Renal cortex interstitium (tissue), 11 donors: ENCODE measurements at regions not wholly inside any gene's neighbourhood (a gene's known extent, or its start where the extent isn't known, plus 50 kb on each side); places are given as distances from the start of the nearest gene placed in this dataset.
"Not testable (repeated sequence)": the region's sequence is repeated elsewhere in the genome, so short reads cannot be mapped to it uniquely, and the experiment has no call there.

ENCODE experiments used
- DNase-seq, 11 donors: peaks; one replicate each; pipeline ENCODE4 v3.0.0-alpha.2; 2013; ENCODE audit warnings: low read depth in 9 of 11, low spot score in 4 of 11; ENCODE audit errors: extremely low read depth in 1 of 11

- DNase-seq, result no peak
These were observed 111.0 kb downstream of the FOXL3 start for GRCh38 chr7:400901-401485.

- no peak for DNase-seq
These were observed 111.5 kb downstream of the FOXL3 start for GRCh38 chr7:401495-401894.

GRCh38 chr7:404812-405488 lies 114.7 kb downstream of the PDGFA start:
- no peak for DNase-seq

- DNase-seq, result peak in 5 of 11 donors; percentile 19 to 50 (median 33)
These were observed 114.0 kb downstream of the PDGFA start for GRCh38 chr7:405489-406211.

- no peak for DNase-seq
These were observed 111.7 kb downstream of the PDGFA start for GRCh38 chr7:407721-408539.

GRCh38 chr7:408751-409311 lies 110.8 kb downstream of the PDGFA start:
- no peak for DNase-seq

- peak in 6 of 11 donors; percentile 19 to 36 (median 29) for DNase-seq
These were observed 110.0 kb downstream of the PDGFA start for GRCh38 chr7:409339-410281.

- DNase-seq, result no peak
These were observed 109.2 kb downstream of the PDGFA start for GRCh38 chr7:410395-410910.

- DNase-seq, result not testable (repeated sequence)
These were observed 108.5 kb downstream of the PDGFA start for GRCh38 chr7:411116-411515.

GRCh38 chr7:411677-412312 lies 107.9 kb downstream of the PDGFA start:
- DNase-seq, result no peak

- DNase-seq, result no peak
These were observed 107.3 kb downstream of the PDGFA start for GRCh38 chr7:412313-412710.

- no peak for DNase-seq
These were observed 104.7 kb downstream of the PDGFA start for GRCh38 chr7:414681-415560.

- DNase-seq, result no peak
These were observed 103.8 kb downstream of the PDGFA start for GRCh38 chr7:415646-416525.

- no peak for DNase-seq
These were observed 102.7 kb downstream of the PDGFA start for GRCh38 chr7:416761-417624.

- no peak for DNase-seq
These were observed 102.1 kb downstream of the PDGFA start for GRCh38 chr7:417625-417889.
